ENCODE measurements at regions not wholly inside any gene's neighbourhood (a gene's known extent, or its start where the extent isn't known, plus 50 kb on each side); places are given as distances from the start of the nearest gene placed in this dataset.

DNA sequence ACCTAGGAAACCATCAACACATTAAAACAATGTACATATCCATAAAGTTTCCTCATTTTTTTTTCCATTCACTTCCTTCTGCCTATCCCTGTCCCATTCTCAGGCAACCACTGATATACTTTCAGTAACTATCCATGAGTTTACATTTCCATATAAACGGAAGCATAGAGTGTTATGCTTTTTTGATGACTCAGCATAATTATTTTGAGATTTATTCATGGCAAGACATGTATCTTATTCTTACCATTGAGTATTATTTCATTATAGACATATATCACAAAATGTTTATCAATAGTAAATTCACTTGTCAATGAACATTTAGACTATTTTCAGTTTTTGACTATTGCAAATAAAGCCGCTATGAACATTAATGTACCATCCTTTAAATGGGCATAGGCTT lies 1786.8 kb upstream of the ACO1 start:
- TF ChIP-seq, protein P1, sequence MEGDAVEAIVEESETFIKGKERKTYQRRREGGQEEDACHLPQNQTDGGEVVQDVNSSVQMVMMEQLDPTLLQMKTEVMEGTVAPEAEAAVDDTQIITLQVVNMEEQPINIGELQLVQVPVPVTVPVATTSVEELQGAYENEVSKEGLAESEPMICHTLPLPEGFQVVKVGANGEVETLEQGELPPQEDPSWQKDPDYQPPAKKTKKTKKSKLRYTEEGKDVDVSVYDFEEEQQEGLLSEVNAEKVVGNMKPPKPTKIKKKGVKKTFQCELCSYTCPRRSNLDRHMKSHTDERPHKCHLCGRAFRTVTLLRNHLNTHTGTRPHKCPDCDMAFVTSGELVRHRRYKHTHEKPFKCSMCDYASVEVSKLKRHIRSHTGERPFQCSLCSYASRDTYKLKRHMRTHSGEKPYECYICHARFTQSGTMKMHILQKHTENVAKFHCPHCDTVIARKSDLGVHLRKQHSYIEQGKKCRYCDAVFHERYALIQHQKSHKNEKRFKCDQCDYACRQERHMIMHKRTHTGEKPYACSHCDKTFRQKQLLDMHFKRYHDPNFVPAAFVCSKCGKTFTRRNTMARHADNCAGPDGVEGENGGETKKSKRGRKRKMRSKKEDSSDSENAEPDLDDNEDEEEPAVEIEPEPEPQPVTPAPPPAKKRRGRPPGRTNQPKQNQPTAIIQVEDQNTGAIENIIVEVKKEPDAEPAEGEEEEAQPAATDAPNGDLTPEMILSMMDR (optimal IDR thresholded peaks at IDR 0.05 in 1 of 3, IDR thresholded peaks at IDR 0.05 in 1 of 3, conservative IDR thresholded peaks at IDR 0.05 in 1 of 3; ENCODE audit: extremely low read depth in 1 of 3, insufficient read depth in 2 of 3, low read length in 3 of 3): no peak
- TF ChIP-seq EZH2 (IDR thresholded peaks at IDR 0.05; ENCODE audit: low read length): no peak

Measured in keratinocyte (primary cell).